Activated B cell treated with CpG ODN at 0.5 μM for 24 hours (primary cell): ENCODE measurements at regions not wholly inside any gene's neighbourhood (a gene's known extent, or its start where the extent isn't known, plus 50 kb on each side); places are given as distances from the start of the nearest gene placed in this dataset.
"Not testable (repeated sequence)": the region's sequence is repeated elsewhere in the genome, so short reads cannot be mapped to it uniquely, and the experiment has no call there.

Experiments
- ATAC-seq: fragments of 200-7000 bp; cut with Tn5 transposase; one replicate; pipeline ENCODE4 v1.10.0; 2021; ENCODE audit warnings: low read depth, mild to moderate bottlenecking, moderate library complexity
- CTCF ChIA-PET: fragments of 350-600 bp; sonication (Branson Sonifier 250); formaldehyde crosslinking; loops from one replicate; lab custom pipeline; 2021; ENCODE audit warnings: antibody characterized with exemption; lab: Charles Lee
- POLR2A ChIA-PET: fragments of 350-600 bp; sonication (Branson Sonifier 250); formaldehyde crosslinking; loops from one replicate; lab custom pipeline; 2021; ENCODE audit warnings: antibody characterized with exemption; lab: Charles Lee
- DNase-seq: peaks from one replicate; pipeline ENCODE4 v3.0.0; 2022
- H3K27ac Mint-ChIP-seq: one replicate; pipeline ENCODE4 v1.8.0; 2020; ENCODE audit warnings: mixed read lengths
- H3K27me3 Mint-ChIP-seq: one replicate; pipeline ENCODE4 v1.8.0; 2021; ENCODE audit warnings: mixed read lengths
- H3K36me3 Mint-ChIP-seq: one replicate; pipeline ENCODE4 v1.8.0; 2021; ENCODE audit warnings: low read depth, mixed read lengths
- H3K4me1 Mint-ChIP-seq: one replicate; pipeline ENCODE4 v1.8.0; 2021; ENCODE audit warnings: mixed read lengths
- H3K4me3 Mint-ChIP-seq: one replicate; pipeline ENCODE4 v1.8.0; 2020; ENCODE audit warnings: mild to moderate bottlenecking, mixed read lengths
- H3K9me3 Mint-ChIP-seq: one replicate; pipeline ENCODE4 v1.8.0; 2020; ENCODE audit warnings: mixed read lengths
- CTCF ChIP-seq: fragments of 200-600 bp; IDR thresholded peaks from one replicate; pipeline ENCODE4 v1.8.0; 2022; ENCODE audit warnings: antibody characterized with exemption, mild to moderate bottlenecking
- intact Hi-C: fragments of 100-400 bp; cut with micrococcal nuclease; formaldehyde crosslinking; loops from one replicate; pipeline ENCODE4 v1.15.1; 2024

- DNase-seq (no peak), ATAC-seq (no peak)
- intact Hi-C loops = no loop called here
- Mint-ChIP-seq H3K4me3 (no peak overlapping the region), H3K27ac (no peak overlapping the region), H3K27me3 (no peaks in the 10 kb centered on the region), H3K36me3 (no peaks in the 10 kb centered on the region), H3K9me3 (peaks cover 15% of the 10 kb centered on the region), H3K4me1 (no peaks in the 10 kb centered on the region)
- ChIA-PET CTCF (no interaction called here), POLR2A (interaction anchor here (0.6 kb wide), 1 partner anchor 9 kb away, joined by 5 read pairs; no protein-coding TSS in a partner anchor)
- no peak for TF ChIP-seq CTCF
Observed at GRCh38 chr16:35798885-35799426, 2339.5 kb downstream of the TP53TG3F start.

GRCh38 chr16:35804465-35804864 lies 2345.1 kb downstream of the TP53TG3F start:
- ATAC-seq, H3K4me1 Mint-ChIP-seq, DNase-seq, H3K27ac Mint-ChIP-seq, intact Hi-C loops, CTCF ChIA-PET, H3K36me3 Mint-ChIP-seq, H3K4me3 Mint-ChIP-seq, POLR2A ChIA-PET, H3K27me3 Mint-ChIP-seq: not testable (repeated sequence)
- H3K9me3 Mint-ChIP-seq = peaks cover 17% of the 10 kb centered on the region

GRCh38 chr16:35823342-35823741 lies 2363.9 kb downstream of the TP53TG3F start:
- no peak for DNase-seq
- H3K36me3 Mint-ChIP-seq = no peaks in the 10 kb centered on the region
- TF ChIP-seq CTCF = no peak
- CTCF ChIA-PET = no interaction called here
- H3K27me3 Mint-ChIP-seq = no peaks in the 10 kb centered on the region
- H3K9me3 Mint-ChIP-seq = peaks cover 26% of the 10 kb centered on the region
- POLR2A ChIA-PET = no interaction called here
- H3K4me1 Mint-ChIP-seq = no peaks in the 10 kb centered on the region
- no peak overlapping the region for H3K27ac Mint-ChIP-seq
- intact Hi-C loops = no loop called here
- ATAC-seq = no peak
- H3K4me3 Mint-ChIP-seq = no peak overlapping the region

- ATAC-seq = no peak
- Mint-ChIP-seq H3K4me3 (no peak overlapping the region), H3K4me1 (no peaks in the 10 kb centered on the region), H3K9me3 (peaks cover 16% of the 10 kb centered on the region), H3K36me3 (no peaks in the 10 kb centered on the region), H3K27me3 (no peaks in the 10 kb centered on the region), H3K27ac (no peak overlapping the region)
- intact Hi-C loops = no loop called here
- ChIA-PET POLR2A (no interaction called here), CTCF (no interaction called here)
- no peak for TF ChIP-seq CTCF
- DNase-seq = no peak
Observed at GRCh38 chr16:35841632-35842031, 2382.2 kb downstream of the TP53TG3F start.

GRCh38 chr16:35862242-35862641 lies 2402.8 kb downstream of the TP53TG3F start:
- no peak for DNase-seq
- intact Hi-C loops = no loop called here
- Mint-ChIP-seq H3K36me3 (no peaks in the 10 kb centered on the region), H3K9me3 (peaks cover 32% of the 10 kb centered on the region), H3K4me3 (no peak overlapping the region), H3K27me3 (no peaks in the 10 kb centered on the region), H3K4me1 (no peaks in the 10 kb centered on the region), H3K27ac (no peak overlapping the region)
- CTCF ChIA-PET = no interaction called here
- no peak for ATAC-seq
- POLR2A ChIA-PET = no interaction called here
- no peak for TF ChIP-seq CTCF

- ATAC-seq (no peak), DNase-seq (no peak)
- intact Hi-C loops = no loop called here
- H3K9me3 Mint-ChIP-seq = peaks cover 28% of the 10 kb centered on the region
- TF ChIP-seq CTCF = no peak
- H3K27me3 Mint-ChIP-seq = no peaks in the 10 kb centered on the region
- no peak overlapping the region for H3K27ac Mint-ChIP-seq
- POLR2A ChIA-PET = no interaction called here
- no peaks in the 10 kb centered on the region for H3K36me3 Mint-ChIP-seq
- no peak overlapping the region for H3K4me3 Mint-ChIP-seq
- no peaks in the 10 kb centered on the region for H3K4me1 Mint-ChIP-seq
- CTCF ChIA-PET = no interaction called here
Observed at GRCh38 chr16:35868630-35869029, 2409.2 kb downstream of the TP53TG3F start.
